Caco-2 (cell line): ENCODE measurements at regions not wholly inside any gene's neighbourhood (a gene's known extent, or its start where the extent isn't known, plus 50 kb on each side); places are given as distances from the start of the nearest gene placed in this dataset.

Experiments
- BruUV-seq: library from RNA; stranded (reverse); fragments of 400-500 nt; replicated peaks from 2 replicates; lab custom pipeline; 2021; lab: Mats Ljungman, UMichigan
- CTCF ChIA-PET: fragments of 300-600 bp; sonication (Branson Sonifier 250); formaldehyde crosslinking; loops from one replicate; lab custom pipeline; 2022; ENCODE audit warnings: antibody characterized with exemption; lab: Charles Lee
- POLR2A ChIA-PET: fragments of 300-600 bp; sonication (Branson Sonifier 250); formaldehyde crosslinking; loops from one replicate; lab custom pipeline; 2022; ENCODE audit warnings: antibody characterized with exemption; lab: Charles Lee
- DNase-seq, 2 experiments: peaks; one replicate each; pipeline versions ENCODE4 v3.0.0 to v3.0.0-alpha.2; 2020 to 2022
- H3K27me3 ChIP-seq: replicated peaks from 2 replicates; pipeline ENCODE4 v1.6.0; 2011; ENCODE audit warnings: low read length; ENCODE audit not compliant: control insufficient read depth, insufficient read depth
- H3K36me3 ChIP-seq: 2 replicates; pipeline ENCODE4 v1.5.1; 2011; ENCODE audit warnings: low read length; ENCODE audit not compliant: control insufficient read depth, insufficient read depth
- H3K4me1 ChIP-seq: fragments of 250-450 bp; sonication (Bioruptor Pico); 2 replicates; pipeline ENCODE4 v1.5.1; 2020; ENCODE audit warnings: mild to moderate bottlenecking
- H3K4me3 ChIP-seq: 2 replicates; pipeline ENCODE4 v1.5.1; 2011; ENCODE audit warnings: low read depth, mild to moderate bottlenecking, control low read depth, low read length
- H3K9me3 ChIP-seq: fragments of 250-450 bp; sonication (Bioruptor Pico); 2 replicates; pipeline ENCODE4 v1.5.1; 2020; ENCODE audit warnings: mild to moderate bottlenecking, moderate library complexity
- H3K27ac Mint-ChIP-seq: one replicate; pipeline ENCODE4 v1.8.0; 2022; ENCODE audit warnings: mixed read lengths; ENCODE audit not compliant: unreplicated experiment
- H3K27me3 Mint-ChIP-seq: one replicate; pipeline ENCODE4 v1.8.0; 2022; ENCODE audit warnings: mixed read lengths; ENCODE audit not compliant: insufficient read depth, unreplicated experiment
- H3K36me3 Mint-ChIP-seq: one replicate; pipeline ENCODE4 v1.8.0; 2022; ENCODE audit warnings: mild to moderate bottlenecking, mixed read lengths; ENCODE audit not compliant: insufficient read depth, unreplicated experiment
- H3K4me1 Mint-ChIP-seq: one replicate; pipeline ENCODE4 v1.8.0; 2022; ENCODE audit warnings: low read depth, mixed read lengths; ENCODE audit not compliant: unreplicated experiment
- H3K4me3 Mint-ChIP-seq: one replicate; pipeline ENCODE4 v1.8.0; 2022; ENCODE audit warnings: mild to moderate bottlenecking, moderate library complexity, mixed read lengths; ENCODE audit not compliant: unreplicated experiment
- H3K9me3 Mint-ChIP-seq: one replicate; pipeline ENCODE4 v1.8.0; 2022; ENCODE audit warnings: mixed read lengths; ENCODE audit not compliant: unreplicated experiment
- intact Hi-C: fragments of 100-400 bp; cut with micrococcal nuclease; formaldehyde crosslinking; loops from one replicate; pipeline ENCODE4 v1.10.0; 2022; ENCODE audit not compliant: unreplicated experiment
- TF ChIP-seq, protein P1 (sequence below), 2 experiments: fragments of 200-600 bp in 1 of 2; IDR thresholded peaks; 1 replicate in 1 of 2; 2 replicates in 1 of 2; pipeline versions ENCODE4 v1.5.1 to v1.8.0; 2011 to 2022; ENCODE audit warnings: antibody characterized with exemption in 1 of 2, control low read depth in 1 of 2, inconsistent platforms in 1 of 2, low read depth in 1 of 2, low read length in 1 of 2, mild to moderate bottlenecking in 1 of 2, moderate library complexity in 1 of 2; ENCODE audit not compliant: insufficient read depth in 1 of 2, severe bottlenecking in 1 of 2, unreplicated experiment in 1 of 2

DNA sequence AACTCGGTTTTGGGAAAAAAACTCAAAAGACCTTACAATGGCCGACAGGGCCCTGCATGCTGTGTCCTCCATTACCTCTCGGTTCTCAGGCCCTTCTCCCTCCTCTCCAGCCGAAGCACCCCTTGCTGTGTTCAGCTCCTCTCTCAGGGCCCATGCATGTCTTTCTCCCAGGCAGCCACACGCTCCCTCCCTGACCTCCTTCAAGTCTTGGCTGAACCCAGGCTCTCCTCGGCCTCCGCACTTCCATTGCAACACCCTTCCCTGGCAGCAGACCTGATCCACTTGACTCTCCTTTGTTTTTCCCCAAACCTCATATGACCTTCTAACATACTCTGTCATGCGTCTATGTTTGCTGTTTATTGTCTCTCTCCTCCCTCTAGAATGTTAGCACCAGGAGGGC is 114.0 kb downstream of the CYP26B1 start:
- H3K4me3 ChIP-seq, result no peak overlapping the region
- H3K4me1 ChIP-seq, result 0 out of 2 replicates have a peak, but pooled peaks cover 4% of the 10 kb centered on the region
- H3K27ac Mint-ChIP-seq, result no peak overlapping the region
- no peaks in the 10 kb centered on the region for H3K36me3 Mint-ChIP-seq
- no peak overlapping the region for H3K4me3 Mint-ChIP-seq
- ChIA-PET POLR2A (no interaction called here), CTCF (no interaction called here)
- no peaks in the 10 kb centered on the region for H3K9me3 Mint-ChIP-seq
- no peaks in the 10 kb centered on the region for H3K4me1 Mint-ChIP-seq
- H3K27me3 ChIP-seq, result no peaks in the 10 kb centered on the region
- TF ChIP-seq, protein P1, sequence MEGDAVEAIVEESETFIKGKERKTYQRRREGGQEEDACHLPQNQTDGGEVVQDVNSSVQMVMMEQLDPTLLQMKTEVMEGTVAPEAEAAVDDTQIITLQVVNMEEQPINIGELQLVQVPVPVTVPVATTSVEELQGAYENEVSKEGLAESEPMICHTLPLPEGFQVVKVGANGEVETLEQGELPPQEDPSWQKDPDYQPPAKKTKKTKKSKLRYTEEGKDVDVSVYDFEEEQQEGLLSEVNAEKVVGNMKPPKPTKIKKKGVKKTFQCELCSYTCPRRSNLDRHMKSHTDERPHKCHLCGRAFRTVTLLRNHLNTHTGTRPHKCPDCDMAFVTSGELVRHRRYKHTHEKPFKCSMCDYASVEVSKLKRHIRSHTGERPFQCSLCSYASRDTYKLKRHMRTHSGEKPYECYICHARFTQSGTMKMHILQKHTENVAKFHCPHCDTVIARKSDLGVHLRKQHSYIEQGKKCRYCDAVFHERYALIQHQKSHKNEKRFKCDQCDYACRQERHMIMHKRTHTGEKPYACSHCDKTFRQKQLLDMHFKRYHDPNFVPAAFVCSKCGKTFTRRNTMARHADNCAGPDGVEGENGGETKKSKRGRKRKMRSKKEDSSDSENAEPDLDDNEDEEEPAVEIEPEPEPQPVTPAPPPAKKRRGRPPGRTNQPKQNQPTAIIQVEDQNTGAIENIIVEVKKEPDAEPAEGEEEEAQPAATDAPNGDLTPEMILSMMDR (IDR thresholded peaks at IDR 0.05; ENCODE audit: insufficient read depth in 1 of 2, low read depth in 1 of 2, low read length in 1 of 2, severe bottlenecking in 1 of 2, unreplicated experiment in 1 of 2), result no peak
- no peaks in the 10 kb centered on the region for H3K27me3 Mint-ChIP-seq
- no peaks in the 10 kb centered on the region for H3K9me3 ChIP-seq
- no TSS peak for BruUV-seq
- intact Hi-C loops, result no loop called here
- DNase-seq, result no peak
- no peaks in the 10 kb centered on the region for H3K36me3 ChIP-seq

DNA sequence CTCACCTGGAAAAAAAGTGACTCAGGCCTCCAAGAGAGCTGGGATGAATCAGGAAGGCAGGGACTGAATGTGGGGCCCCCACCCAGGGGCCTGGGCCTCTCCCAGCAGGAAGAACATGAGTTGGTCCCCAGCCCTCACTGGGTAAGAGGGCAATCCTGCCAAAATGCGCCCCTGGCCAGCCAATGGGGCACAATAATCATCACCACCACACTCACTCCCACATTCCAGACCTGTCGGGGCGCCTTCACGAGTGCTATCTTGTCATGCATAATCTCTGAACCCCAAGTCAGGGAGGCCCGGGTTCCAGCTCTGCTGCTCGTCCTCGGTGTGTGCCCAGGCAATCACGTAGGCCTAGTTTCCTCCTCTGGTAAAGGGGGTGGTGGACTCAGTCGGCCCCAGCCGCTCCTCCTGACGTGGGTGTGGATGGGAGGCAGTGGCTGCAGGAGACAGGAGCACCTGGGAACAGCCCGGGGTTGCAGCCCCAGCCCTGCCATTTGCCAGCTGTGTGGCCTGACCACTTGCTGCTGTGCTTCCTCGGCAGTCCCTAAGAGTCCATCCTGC is 115.1 kb downstream of the CYP26B1 start:
- H3K4me1 Mint-ChIP-seq, result no peaks in the 10 kb centered on the region
- ChIA-PET CTCF (no interaction called here), POLR2A (no interaction called here)
- no peak overlapping the region for H3K4me3 ChIP-seq
- no peak overlapping the region for H3K27ac Mint-ChIP-seq
- no TSS peak for BruUV-seq
- 0 out of 2 replicates have a peak, but pooled peaks cover 4% of the 10 kb centered on the region for H3K4me1 ChIP-seq
- H3K27me3 Mint-ChIP-seq, result no peaks in the 10 kb centered on the region
- no peaks in the 10 kb centered on the region for H3K9me3 ChIP-seq
- no peaks in the 10 kb centered on the region for H3K27me3 ChIP-seq
- no peaks in the 10 kb centered on the region for H3K9me3 Mint-ChIP-seq
- no peak for DNase-seq
- intact Hi-C loops, result no loop called here
- no peaks in the 10 kb centered on the region for H3K36me3 Mint-ChIP-seq
- no peak overlapping the region for H3K4me3 Mint-ChIP-seq
- TF ChIP-seq, protein P1 (IDR thresholded peaks at IDR 0.05; ENCODE audit: insufficient read depth in 1 of 2, low read depth in 1 of 2, low read length in 1 of 2, severe bottlenecking in 1 of 2, unreplicated experiment in 1 of 2), result no peak
- no peaks in the 10 kb centered on the region for H3K36me3 ChIP-seq

DNA sequence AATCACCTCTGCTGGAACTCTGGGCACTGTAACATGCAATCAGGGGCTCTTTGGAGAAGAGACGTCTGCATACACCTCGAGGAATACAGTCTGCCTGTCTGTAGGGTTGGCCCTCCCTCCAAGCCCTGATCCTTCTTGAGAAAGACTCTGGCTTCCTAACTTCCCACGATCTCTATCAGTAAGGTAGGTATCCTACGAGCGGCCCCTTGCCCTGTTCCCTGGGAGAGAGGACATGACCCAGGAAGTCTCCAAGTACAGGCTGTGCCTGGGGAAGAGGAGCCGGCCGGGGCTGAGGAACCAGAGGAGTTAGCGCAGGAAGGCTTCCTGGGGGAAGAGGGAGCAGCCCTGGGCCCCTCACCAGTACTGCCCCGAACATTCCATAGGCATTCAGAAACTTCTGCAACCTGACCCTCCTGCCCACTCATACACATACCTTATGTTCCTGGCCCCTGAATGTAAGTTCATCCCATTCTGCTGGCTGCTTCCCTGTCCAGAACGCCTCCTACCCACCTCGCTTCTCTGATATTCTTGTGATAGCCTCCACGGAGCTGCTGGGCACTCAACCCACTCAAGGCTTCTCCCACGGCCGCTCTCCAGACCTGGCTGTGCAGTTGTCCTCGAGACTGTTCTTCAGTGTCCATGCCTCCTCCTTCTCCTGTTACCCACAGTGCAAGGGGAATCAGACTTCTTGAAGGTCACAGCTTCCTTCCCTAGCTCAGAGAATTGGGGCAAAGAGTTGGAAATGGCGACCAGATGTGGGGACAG is 116.1 kb downstream of the CYP26B1 start:
- no peaks in the 10 kb centered on the region for H3K27me3 Mint-ChIP-seq
- no peak for DNase-seq
- no peaks in the 10 kb centered on the region for H3K4me1 Mint-ChIP-seq
- CTCF ChIA-PET, result no interaction called here
- H3K36me3 ChIP-seq, result no peaks in the 10 kb centered on the region
- no peak overlapping the region for H3K27ac Mint-ChIP-seq
- POLR2A ChIA-PET, result no interaction called here
- H3K9me3 ChIP-seq, result no peaks in the 10 kb centered on the region
- H3K36me3 Mint-ChIP-seq, result no peaks in the 10 kb centered on the region
- no peak overlapping the region for H3K4me3 ChIP-seq
- BruUV-seq, result no TSS peak
- H3K27me3 ChIP-seq, result no peaks in the 10 kb centered on the region
- H3K4me1 ChIP-seq, result 0 out of 2 replicates have a peak, but pooled peaks cover 4% of the 10 kb centered on the region
- intact Hi-C loops, result no loop called here
- H3K4me3 Mint-ChIP-seq, result no peak overlapping the region
- H3K9me3 Mint-ChIP-seq, result no peaks in the 10 kb centered on the region
- TF ChIP-seq, protein P1 (IDR thresholded peaks at IDR 0.05; ENCODE audit: insufficient read depth in 1 of 2, low read depth in 1 of 2, low read length in 1 of 2, severe bottlenecking in 1 of 2, unreplicated experiment in 1 of 2), result no peak
